ENCODE measurements at regions not wholly inside any gene's neighbourhood (a gene's known extent, or its start where the extent isn't known, plus 50 kb on each side); places are given as distances from the start of the nearest gene placed in this dataset.

GRCh38 chr2:22002066-22002465 lies 878.3 kb downstream of the TDRD15 start:
- no peak for ATAC-seq
- H3K27ac ChIP-seq (ENCODE audit: low read depth, low read length) = no peak overlapping the region
- ChIA-PET POLR2A (no interaction called here), CTCF (no interaction called here), RAD21 (ENCODE audit: low non-redundant PET in 1 of 2, low total read pairs in 2 of 2, uncharacterized antibody in 2 of 2, unreplicated experiment in 2 of 2) (no interaction called here)
- intact Hi-C loops (cut with micrococcal nuclease) = no loop called here
- no TSS peak for BruUV-seq (replicated peaks)
- H3K9me2 ChIP-seq (ENCODE audit: insufficient read depth) = no peaks in the 10 kb centered on the region
- no peaks in the 10 kb centered on the region for H3K27me3 ChIP-seq (ENCODE audit: insufficient read depth, low read length)
- no peak overlapping the region for H3K4me2 ChIP-seq (ENCODE audit: low read length)
- H3K4me1 ChIP-seq (ENCODE audit: control insufficient read depth in 1 of 2, insufficient read depth in 2 of 2, low read length in 2 of 2) = no peaks in the 10 kb centered on the region
- H3K9me3 ChIP-seq (ENCODE audit: control insufficient read depth in 1 of 2, insufficient read depth in 1 of 2, low read depth in 1 of 2, low read length in 2 of 2) = peaks cover 16 to 24% of the 10 kb centered on the region in 2 experiments; a peak in 2 of 4 replicates
- no peak overlapping the region for H3K4me3 ChIP-seq (replicated peaks in 1 of 2; ENCODE audit: low read depth in 1 of 2, low read length in 2 of 2)
- H4K20me1 ChIP-seq (ENCODE audit: insufficient read depth) = no peaks in the 10 kb centered on the region
- no peak overlapping the region for H2AFZ ChIP-seq (ENCODE audit: low read depth, low read length, poor library complexity, severe bottlenecking)
- no peak for DNase-seq (ENCODE audit: low read depth, low spot score)
- no peak for TF ChIP-seq SP1 (IDR thresholded peaks at IDR 0.05; ENCODE audit: low read depth)
- TF ChIP-seq EZH2 (IDR thresholded peaks at IDR 0.05) = no peak
- no peak for TF ChIP-seq SRF (IDR thresholded peaks at IDR 0.05; ENCODE audit: low read depth)
- no peak for TF ChIP-seq CEBPB (IDR thresholded peaks at IDR 0.05; ENCODE audit: low read depth)
- no peak for TF ChIP-seq ZFX (IDR thresholded peaks at IDR 0.05)
- no peak for TF ChIP-seq CTCF (IDR thresholded peaks at IDR 0.05 in 2 of 3, conservative IDR thresholded peaks at IDR 0.05 in 1 of 3; ENCODE audit: borderline replicate concordance in 1 of 3, insufficient read depth in 1 of 3, low read depth in 2 of 3, low read length in 2 of 3)
- TF ChIP-seq ELF1 (IDR thresholded peaks at IDR 0.05; ENCODE audit: borderline replicate concordance, low read depth) = no peak
- TF ChIP-seq POLR2AphosphoS5 (IDR thresholded peaks at IDR 0.05; ENCODE audit: low read depth, low read length) = no peak
- TF ChIP-seq SIN3A (IDR thresholded peaks at IDR 0.05; ENCODE audit: low read depth) = no peak
- no peak for TF ChIP-seq YY1 (IDR thresholded peaks at IDR 0.05; ENCODE audit: extremely low read depth, insufficient replicate concordance, low read depth, low read length)
- no peak for TF ChIP-seq TCF7L2 (IDR thresholded peaks at IDR 0.05; ENCODE audit: borderline replicate concordance, extremely low read depth, insufficient read depth, insufficient read length)
- TF ChIP-seq CBX3 (IDR thresholded peaks at IDR 0.05; ENCODE audit: low read depth) = no peak
- TF ChIP-seq, protein P1, sequence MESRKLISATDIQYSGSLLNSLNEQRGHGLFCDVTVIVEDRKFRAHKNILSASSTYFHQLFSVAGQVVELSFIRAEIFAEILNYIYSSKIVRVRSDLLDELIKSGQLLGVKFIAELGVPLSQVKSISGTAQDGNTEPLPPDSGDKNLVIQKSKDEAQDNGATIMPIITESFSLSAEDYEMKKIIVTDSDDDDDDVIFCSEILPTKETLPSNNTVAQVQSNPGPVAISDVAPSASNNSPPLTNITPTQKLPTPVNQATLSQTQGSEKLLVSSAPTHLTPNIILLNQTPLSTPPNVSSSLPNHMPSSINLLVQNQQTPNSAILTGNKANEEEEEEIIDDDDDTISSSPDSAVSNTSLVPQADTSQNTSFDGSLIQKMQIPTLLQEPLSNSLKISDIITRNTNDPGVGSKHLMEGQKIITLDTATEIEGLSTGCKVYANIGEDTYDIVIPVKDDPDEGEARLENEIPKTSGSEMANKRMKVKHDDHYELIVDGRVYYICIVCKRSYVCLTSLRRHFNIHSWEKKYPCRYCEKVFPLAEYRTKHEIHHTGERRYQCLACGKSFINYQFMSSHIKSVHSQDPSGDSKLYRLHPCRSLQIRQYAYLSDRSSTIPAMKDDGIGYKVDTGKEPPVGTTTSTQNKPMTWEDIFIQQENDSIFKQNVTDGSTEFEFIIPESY (IDR thresholded peaks at IDR 0.05; ENCODE audit: extremely low read depth, insufficient replicate concordance, low read length) = no peak
- no peaks in the 10 kb centered on the region for H3K79me2 ChIP-seq (ENCODE audit: insufficient read depth, low read length)
- H3K9ac ChIP-seq (ENCODE audit: low read length) = no peak overlapping the region
- no peaks in the 10 kb centered on the region; a peak in 1 of 4 replicates for H3K36me3 ChIP-seq (ENCODE audit: control insufficient read depth in 1 of 2, insufficient read depth in 2 of 2, low read length in 2 of 2)
